ENCODE measurements at regions not wholly inside any gene's neighbourhood (a gene's known extent, or its start where the extent isn't known, plus 50 kb on each side); places are given as distances from the start of the nearest gene placed in this dataset.

- TF ChIP-seq GABPA (IDR thresholded peaks at IDR 0.05; ENCODE audit: low read depth), result no peak
- TF ChIP-seq, protein P1, sequence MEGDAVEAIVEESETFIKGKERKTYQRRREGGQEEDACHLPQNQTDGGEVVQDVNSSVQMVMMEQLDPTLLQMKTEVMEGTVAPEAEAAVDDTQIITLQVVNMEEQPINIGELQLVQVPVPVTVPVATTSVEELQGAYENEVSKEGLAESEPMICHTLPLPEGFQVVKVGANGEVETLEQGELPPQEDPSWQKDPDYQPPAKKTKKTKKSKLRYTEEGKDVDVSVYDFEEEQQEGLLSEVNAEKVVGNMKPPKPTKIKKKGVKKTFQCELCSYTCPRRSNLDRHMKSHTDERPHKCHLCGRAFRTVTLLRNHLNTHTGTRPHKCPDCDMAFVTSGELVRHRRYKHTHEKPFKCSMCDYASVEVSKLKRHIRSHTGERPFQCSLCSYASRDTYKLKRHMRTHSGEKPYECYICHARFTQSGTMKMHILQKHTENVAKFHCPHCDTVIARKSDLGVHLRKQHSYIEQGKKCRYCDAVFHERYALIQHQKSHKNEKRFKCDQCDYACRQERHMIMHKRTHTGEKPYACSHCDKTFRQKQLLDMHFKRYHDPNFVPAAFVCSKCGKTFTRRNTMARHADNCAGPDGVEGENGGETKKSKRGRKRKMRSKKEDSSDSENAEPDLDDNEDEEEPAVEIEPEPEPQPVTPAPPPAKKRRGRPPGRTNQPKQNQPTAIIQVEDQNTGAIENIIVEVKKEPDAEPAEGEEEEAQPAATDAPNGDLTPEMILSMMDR (IDR thresholded peaks at IDR 0.05; ENCODE audit: insufficient read depth, low read length), result no peak
- TF ChIP-seq SPI1 (IDR thresholded peaks at IDR 0.05; ENCODE audit: borderline replicate concordance, low read depth), result no peak
- Histone ChIP-seq H3K4me3 (replicated peaks; ENCODE audit: insufficient read depth, low read length) (no peak overlapping the region), H3K27me3 (ENCODE audit: insufficient read depth, poor library complexity, severe bottlenecking) (no peaks in the 10 kb centered on the region), H3K27ac (replicated peaks) (no peak overlapping the region)
- no peak for DNase-seq (ENCODE audit: low read depth in 1 of 2, low spot score in 1 of 2)
These were observed 105.6 kb upstream of the MB21D2 start for GRCh38 chr3:193023218-193023617.

DNA sequence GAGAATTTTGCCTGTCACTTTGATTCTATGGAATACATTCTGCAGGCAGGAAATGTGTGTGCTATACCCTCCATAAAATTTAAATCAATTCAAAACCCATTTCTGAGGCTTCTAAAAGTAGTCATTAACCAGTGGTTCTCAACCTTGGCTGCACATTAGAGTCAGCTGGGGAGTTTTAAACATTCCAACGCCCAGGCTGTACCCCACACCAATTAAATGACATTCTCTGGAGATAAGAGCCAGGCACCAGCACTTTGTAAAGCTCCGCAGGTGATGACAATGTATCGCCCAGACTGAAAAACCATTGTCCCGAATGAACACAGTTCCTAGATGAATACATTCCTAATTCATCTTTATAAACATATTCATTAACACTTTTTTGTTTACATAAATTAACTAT lies 110.6 kb upstream of the MB21D2 start:
- no peak for TF ChIP-seq POLR2AphosphoS5 (IDR thresholded peaks at IDR 0.05; ENCODE audit: low read depth)
- TF ChIP-seq, protein P1 (IDR thresholded peaks at IDR 0.05; ENCODE audit: insufficient read depth, low read length), result no peak
- no peak for TF ChIP-seq SPI1 (IDR thresholded peaks at IDR 0.05; ENCODE audit: borderline replicate concordance, low read depth)
- no peak for DNase-seq (ENCODE audit: low read depth in 1 of 2, low spot score in 1 of 2)
- no peak overlapping the region for H3K27ac ChIP-seq (replicated peaks)
- H3K27me3 ChIP-seq (ENCODE audit: insufficient read depth, poor library complexity, severe bottlenecking), result no peaks in the 10 kb centered on the region
- no peak overlapping the region for H3K4me3 ChIP-seq (replicated peaks; ENCODE audit: insufficient read depth, low read length)

DNA sequence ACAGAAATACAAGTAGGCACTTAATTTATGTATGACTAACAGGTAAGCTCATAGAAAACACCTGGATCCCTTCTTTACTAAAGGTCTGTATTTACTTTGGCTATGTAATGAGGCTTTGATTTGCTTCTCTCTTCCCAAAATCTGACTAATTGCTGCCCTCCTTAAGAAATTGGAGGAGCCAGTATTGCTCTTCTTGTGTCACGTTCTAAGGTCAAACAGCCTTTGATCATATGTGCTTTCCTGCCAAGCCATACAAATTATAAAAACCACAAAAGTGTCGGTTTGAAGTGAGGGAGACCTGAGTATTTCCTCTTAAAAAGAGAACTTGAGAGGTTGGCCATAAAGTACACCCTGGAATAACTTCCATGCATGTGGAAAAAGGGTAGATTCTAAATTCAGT lies 112.1 kb upstream of the MB21D2 start:
- no peak for DNase-seq (ENCODE audit: low read depth in 1 of 2, low spot score in 1 of 2)
- TF ChIP-seq, protein P2, sequence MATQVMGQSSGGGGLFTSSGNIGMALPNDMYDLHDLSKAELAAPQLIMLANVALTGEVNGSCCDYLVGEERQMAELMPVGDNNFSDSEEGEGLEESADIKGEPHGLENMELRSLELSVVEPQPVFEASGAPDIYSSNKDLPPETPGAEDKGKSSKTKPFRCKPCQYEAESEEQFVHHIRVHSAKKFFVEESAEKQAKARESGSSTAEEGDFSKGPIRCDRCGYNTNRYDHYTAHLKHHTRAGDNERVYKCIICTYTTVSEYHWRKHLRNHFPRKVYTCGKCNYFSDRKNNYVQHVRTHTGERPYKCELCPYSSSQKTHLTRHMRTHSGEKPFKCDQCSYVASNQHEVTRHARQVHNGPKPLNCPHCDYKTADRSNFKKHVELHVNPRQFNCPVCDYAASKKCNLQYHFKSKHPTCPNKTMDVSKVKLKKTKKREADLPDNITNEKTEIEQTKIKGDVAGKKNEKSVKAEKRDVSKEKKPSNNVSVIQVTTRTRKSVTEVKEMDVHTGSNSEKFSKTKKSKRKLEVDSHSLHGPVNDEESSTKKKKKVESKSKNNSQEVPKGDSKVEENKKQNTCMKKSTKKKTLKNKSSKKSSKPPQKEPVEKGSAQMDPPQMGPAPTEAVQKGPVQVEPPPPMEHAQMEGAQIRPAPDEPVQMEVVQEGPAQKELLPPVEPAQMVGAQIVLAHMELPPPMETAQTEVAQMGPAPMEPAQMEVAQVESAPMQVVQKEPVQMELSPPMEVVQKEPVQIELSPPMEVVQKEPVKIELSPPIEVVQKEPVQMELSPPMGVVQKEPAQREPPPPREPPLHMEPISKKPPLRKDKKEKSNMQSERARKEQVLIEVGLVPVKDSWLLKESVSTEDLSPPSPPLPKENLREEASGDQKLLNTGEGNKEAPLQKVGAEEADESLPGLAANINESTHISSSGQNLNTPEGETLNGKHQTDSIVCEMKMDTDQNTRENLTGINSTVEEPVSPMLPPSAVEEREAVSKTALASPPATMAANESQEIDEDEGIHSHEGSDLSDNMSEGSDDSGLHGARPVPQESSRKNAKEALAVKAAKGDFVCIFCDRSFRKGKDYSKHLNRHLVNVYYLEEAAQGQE (IDR thresholded peaks at IDR 0.05; ENCODE audit: insufficient replicate concordance, low read depth), result no peak
- TF ChIP-seq POLR2AphosphoS5 (IDR thresholded peaks at IDR 0.05; ENCODE audit: low read depth), result no peak
- TF ChIP-seq GABPA (IDR thresholded peaks at IDR 0.05; ENCODE audit: low read depth), result no peak
- TF ChIP-seq SPI1 (IDR thresholded peaks at IDR 0.05; ENCODE audit: borderline replicate concordance, low read depth), result no peak
- TF ChIP-seq, protein P1 (IDR thresholded peaks at IDR 0.05; ENCODE audit: insufficient read depth, low read length), result no peak
- Histone ChIP-seq H3K4me3 (replicated peaks; ENCODE audit: insufficient read depth, low read length) (no peak overlapping the region), H3K27me3 (ENCODE audit: insufficient read depth, poor library complexity, severe bottlenecking) (no peaks in the 10 kb centered on the region), H3K27ac (replicated peaks) (no peak overlapping the region)

GRCh38 chr3:193030276-193030675 lies 112.6 kb upstream of the MB21D2 start:
- DNase-seq (ENCODE audit: low read depth in 1 of 2, low spot score in 1 of 2), result no peak
- H3K27me3 ChIP-seq (ENCODE audit: insufficient read depth, poor library complexity, severe bottlenecking), result no peaks in the 10 kb centered on the region

More at GRCh38 chr3:193030276-193030675, 112.6 kb upstream of the MB21D2 start:
- TF ChIP-seq SPI1 (IDR thresholded peaks at IDR 0.05; ENCODE audit: borderline replicate concordance, low read depth) (no peak), POLR2AphosphoS5 (IDR thresholded peaks at IDR 0.05; ENCODE audit: low read depth) (no peak)
- TF ChIP-seq, protein P1 (IDR thresholded peaks at IDR 0.05; ENCODE audit: insufficient read depth, low read length), result no peak
- H3K27ac ChIP-seq (replicated peaks), result no peak overlapping the region
- no peak overlapping the region for H3K4me3 ChIP-seq (replicated peaks; ENCODE audit: insufficient read depth, low read length)
